Activated gamma-delta T cell treated with Interleukin-2 at 50 U/mL for 16 hours (primary cell): ENCODE measurements at regions not wholly inside any gene's neighbourhood (a gene's known extent, or its start where the extent isn't known, plus 50 kb on each side); places are given as distances from the start of the nearest gene placed in this dataset.
"Not testable (repeated sequence)": the region's sequence is repeated elsewhere in the genome, so short reads cannot be mapped to it uniquely, and the experiment has no call there.

Experiments
- DNase-seq: peaks from one replicate; pipeline ENCODE4 v3.0.0-alpha.2; 2020

DNA sequence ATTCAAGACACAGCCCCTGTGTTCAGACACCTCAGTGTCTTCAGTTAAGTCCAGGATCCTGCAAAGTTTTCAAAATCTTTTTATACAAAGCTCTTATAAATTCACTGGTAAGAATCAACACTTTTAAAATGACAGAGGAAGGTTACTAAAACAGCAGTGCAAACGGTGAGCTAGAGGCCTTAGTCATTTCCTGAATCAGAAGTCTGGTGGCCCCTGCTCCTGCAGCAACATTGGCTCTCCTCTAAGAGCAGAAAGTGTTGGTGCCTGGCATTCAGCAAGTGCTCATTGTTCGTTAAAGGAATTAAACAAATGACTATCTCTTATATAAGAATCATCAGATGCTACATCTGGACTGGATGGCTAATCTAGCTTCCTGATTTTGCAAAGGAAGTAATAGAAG, 282.9 kb downstream of the PTGER3 start:
- no peak for DNase-seq

DNA sequence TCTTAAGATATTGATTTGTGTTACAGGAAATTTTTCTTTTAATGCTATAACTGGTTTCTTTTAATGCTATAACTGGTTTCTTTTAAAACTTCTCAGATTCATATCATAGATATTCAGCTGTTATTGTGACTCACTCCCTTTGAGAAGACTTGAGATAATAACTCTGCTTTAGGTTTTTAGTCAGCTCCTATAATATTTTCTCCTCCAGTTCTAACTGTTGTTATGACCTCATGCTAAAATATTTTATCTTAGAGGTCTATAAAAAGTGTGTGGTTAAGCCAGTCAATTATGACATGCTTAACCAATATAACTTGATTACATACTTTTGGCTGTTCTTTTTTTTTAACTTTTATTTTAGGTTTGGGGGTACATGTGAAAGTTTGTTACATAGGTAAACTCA, 280.2 kb downstream of the PTGER3 start:
- no peak for DNase-seq

- no peak for DNase-seq
Measured at GRCh38 chr1:70768216-70768615, 279.4 kb downstream of the PTGER3 start.

- no peak for DNase-seq
Measured at GRCh38 chr1:70778056-70778762, 269.4 kb downstream of the PTGER3 start.

DNA sequence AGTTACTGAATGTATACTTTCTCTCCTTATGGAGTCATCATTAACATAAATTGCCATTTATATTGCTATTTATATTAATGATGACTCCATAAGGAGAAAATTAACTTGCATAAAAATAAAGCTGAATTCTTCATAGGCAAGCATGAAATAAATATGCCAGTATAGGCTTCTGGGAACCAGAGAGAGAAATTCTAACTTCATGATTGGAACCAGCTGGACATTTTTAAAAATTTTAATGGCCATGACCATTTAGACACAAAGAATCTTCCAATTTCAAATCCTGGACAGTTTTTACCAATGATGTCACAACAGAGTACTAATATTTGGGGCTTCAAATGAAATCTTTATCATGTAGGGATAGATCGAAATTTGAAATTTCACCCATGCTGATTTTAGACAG, 268.7 kb downstream of the PTGER3 start:
- no peak for DNase-seq

- DNase-seq, result no peak
Measured at GRCh38 chr1:70779571-70779970, 268.0 kb downstream of the PTGER3 start.

GRCh38 chr1:70785287-70785686, 262.3 kb downstream of the PTGER3 start:
- no peak for DNase-seq

DNA sequence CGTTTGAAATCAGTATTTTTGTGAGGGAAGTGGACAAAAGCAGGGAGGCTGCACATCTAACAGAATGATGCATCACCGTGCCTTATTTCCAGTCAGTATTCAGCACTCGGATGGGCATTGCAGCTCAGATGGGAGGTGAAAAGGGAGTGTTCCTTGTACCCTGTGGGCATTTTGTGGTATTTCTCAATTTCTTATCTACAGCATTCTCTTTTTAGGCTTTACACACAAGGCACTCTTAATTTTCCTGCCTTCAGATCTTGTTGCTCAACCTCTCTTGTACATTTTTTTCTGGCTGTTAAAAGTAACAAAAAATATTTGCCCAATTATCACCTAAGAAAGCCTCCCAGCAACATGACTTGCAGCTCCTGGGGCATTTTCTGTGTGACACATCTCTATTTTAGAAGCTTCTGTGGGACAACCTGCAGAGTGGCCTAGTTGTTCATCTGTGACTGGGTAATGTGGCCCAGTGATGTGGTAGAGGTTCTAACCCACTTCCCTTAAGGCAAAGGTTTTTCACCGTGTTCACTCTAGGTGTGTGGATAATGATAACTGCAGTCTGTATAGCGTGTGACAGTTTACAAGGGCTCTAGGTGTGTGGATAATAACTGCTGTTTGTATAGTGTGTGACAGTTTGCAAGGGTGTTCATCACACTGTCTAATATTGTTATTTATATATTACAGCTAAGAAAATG, 257.2 kb downstream of the PTGER3 start:
- DNase-seq, result no peak

- DNase-seq, result not testable (repeated sequence)
Measured at GRCh38 chr1:70795064-70795463, 252.6 kb downstream of the PTGER3 start.

GRCh38 chr1:70796298-70796697, 251.3 kb downstream of the PTGER3 start:
- DNase-seq, result not testable (repeated sequence)

GRCh38 chr1:70802625-70803024, 245.0 kb downstream of the PTGER3 start:
- DNase-seq, result not testable (repeated sequence)

GRCh38 chr1:70805641-70806040, 242.0 kb downstream of the PTGER3 start:
- DNase-seq, result no peak

DNA sequence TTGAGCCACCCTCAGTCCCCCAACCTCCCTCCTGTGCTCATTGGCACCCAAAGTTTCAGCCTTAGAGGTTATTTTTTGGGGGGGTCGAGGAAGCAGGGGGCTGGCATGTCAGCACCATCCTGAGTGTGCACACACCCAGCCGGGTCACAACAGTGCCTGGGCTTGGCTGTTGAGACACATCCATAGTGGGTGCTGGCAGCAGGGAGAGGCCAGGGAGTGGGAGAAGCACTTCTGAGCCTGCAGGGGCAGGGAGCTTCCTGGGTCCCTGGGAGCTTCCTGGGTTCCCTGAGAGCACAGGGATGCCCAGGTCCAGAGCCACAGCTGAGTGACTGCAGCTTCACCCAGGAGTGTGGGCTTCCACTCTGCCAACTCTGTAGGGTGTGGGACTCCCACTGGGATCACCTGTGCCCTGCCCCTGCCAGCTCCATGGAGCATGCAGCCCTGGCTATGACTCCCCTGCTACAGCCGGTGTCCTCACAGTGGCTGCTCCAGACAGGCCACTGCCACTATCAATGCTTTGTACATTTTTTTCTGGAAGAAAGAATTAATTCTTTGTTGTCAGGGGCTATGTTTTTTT, 240.4 kb downstream of the PTGER3 start:
- no peak for DNase-seq

DNA sequence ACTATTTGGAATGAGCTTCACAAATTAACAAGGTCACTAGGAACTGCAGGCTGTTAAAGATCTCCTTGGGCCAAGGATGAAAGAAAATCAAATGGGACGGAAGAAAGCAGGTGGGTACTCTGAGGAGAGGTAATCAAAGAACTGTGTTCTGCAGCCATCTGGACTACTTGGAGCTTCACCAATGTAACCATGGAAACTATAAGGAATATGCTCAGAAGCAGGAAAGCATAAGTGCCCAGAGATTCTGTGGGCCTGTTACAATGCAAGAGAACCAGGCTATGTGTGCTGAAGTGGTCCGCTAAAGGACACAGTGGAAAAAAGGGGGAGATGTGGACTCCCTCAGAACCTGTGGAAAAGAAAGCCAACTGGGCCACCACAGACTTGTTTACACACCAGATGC, 238.5 kb downstream of the PTGER3 start:
- no peak for DNase-seq

- no peak for DNase-seq
Measured at GRCh38 chr1:70811815-70812214, 235.8 kb downstream of the PTGER3 start.

- no peak for DNase-seq
Measured at GRCh38 chr1:70812442-70813109, 235.0 kb downstream of the PTGER3 start.

- no peak for DNase-seq
Measured at GRCh38 chr1:70818401-70818800, 229.2 kb downstream of the PTGER3 start.

- no peak for DNase-seq
Measured at GRCh38 chr1:70819231-70819630, 228.4 kb downstream of the PTGER3 start.

DNA sequence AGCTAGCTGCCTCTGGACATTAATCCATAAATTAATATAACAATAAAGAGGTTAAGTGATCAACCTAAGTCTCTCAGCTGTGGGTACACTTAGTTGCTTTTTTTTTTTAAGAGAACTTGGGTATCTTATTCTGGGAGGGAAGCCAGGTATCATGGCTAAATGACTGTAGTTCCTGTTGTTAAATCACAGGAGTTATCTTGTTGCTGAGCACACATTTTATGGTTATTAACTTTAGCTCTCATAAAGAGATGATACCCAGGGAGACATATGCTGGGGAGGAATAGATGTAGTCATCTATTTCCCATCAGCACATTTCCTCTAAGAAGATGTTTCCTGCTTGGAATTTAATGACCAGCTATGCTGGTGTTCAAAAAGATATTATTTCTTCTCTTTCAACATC, 227.8 kb downstream of the PTGER3 start:
- no peak for DNase-seq

DNA sequence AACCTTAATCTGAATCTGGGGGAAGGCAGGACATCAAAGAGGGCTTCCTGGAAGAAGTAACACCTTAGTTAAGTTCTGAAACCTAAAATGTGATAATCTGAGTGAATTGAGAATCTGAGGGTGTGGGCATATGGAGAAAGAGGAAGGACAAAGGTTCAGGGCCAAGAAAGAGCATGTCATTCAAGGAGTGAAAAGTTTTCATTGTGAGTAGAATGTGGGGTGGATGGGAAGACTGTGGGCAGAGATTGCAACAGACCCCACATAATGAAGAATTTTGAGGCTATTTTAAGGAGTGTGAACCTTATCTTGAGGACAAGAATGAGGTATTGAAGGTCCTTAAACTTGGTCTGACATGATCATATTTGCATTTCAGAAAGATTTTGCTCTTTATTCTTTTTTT, 227.2 kb downstream of the PTGER3 start:
- no peak for DNase-seq

- DNase-seq, result no peak
Measured at GRCh38 chr1:70820995-70821394, 226.6 kb downstream of the PTGER3 start.

DNA sequence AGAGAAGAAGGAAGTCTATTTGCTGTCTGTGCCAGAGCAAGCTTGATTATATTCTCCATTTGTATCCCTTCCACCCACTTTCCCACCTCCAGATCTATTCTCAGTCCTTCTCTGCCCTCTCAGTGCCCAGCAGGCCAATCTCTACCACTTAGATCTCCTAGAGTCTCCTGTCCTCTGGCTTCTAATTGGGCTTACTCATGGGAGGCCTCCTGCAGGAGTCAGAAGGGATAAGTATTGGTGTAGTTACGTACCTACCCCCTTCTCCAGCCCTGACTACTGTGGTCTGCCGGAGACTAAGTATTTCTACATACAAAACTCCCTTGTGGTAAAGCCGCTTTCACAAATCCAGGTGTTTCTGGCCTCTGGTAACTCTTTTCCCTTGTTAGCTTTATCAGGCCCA, 221.2 kb downstream of the PTGER3 start:
- no peak for DNase-seq

- no peak for DNase-seq
Measured at GRCh38 chr1:70827030-70827429, 220.6 kb downstream of the PTGER3 start.

DNA sequence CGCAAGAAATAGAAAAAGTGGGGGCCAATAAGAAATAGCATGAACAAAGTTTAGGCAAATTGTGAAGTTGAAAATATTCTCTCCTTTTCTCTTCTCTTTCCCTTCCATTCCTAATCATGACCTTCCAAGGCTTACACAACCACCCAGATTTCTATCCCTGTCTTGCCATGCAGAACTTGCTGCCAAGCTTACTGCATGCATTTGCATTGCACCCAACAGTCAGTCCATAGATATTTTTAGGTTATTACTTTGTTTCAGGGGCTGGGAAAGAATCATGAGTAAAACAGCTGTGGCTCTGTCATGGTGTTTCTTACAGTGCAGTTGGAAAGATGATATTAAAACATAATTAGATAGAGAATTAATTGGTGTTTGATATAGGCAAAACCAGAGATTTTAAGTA, 219.4 kb downstream of the PTGER3 start:
- no peak for DNase-seq
